DMS114 treated with DMSO at 0.1 percent for 48 hours (cell line): ENCODE measurements at regions not wholly inside any gene's neighbourhood (a gene's known extent, or its start where the extent isn't known, plus 50 kb on each side); places are given as distances from the start of the nearest gene placed in this dataset.
A peak's percentile ranks its signal among the peaks of the same experiment; 100 is the strongest.

Experiments used
- DNase-seq: peaks from one replicate; lab custom pipeline; 2025; ENCODE audit not compliant: unreplicated experiment; lab: John Stamatoyannopoulos, UW

DNA sequence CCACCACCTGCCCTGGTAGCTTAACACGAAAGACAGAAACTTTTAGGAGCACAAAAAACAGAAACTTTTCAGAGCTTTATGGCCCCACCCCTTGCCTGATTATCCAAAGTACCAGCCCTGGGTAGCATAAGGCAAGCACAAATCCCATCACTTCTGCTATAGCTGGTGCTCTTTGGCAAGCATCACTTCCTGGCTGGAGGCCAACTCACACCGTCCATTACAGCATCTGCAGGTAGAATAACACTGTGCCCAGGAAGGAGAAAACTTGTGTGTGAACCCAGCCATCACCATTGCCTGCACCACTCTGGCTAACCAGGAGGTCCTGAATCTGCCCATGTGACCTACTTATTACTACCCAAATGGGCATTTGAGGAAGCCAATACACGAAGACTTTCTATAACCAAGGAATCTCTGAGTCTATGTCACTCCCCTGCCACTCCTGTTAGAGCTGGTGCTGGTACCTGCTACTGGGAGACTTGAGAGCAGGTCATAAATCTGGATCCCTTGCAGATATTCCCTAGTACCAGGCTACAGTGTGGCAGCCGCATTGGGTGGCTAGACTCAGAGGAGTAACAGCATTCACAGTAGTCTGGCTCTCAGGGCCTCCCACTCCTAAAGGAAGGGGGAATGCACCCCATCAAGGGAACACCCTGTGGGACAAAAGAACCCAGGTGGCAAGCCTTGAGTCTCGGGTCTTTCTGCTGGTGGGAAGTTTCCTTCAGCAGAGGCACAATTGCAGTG, 73.3 kb upstream of the AKAP13 start:
- no peak for DNase-seq

- DNase-seq: no peak
Observed at GRCh38 chr15:85307687-85308045, 72.7 kb upstream of the AKAP13 start.

GRCh38 chr15:85311647-85312046, 68.8 kb upstream of the AKAP13 start:
- no peak for DNase-seq

GRCh38 chr15:85312486-85312885, 67.9 kb upstream of the AKAP13 start:
- no peak for DNase-seq

DNA sequence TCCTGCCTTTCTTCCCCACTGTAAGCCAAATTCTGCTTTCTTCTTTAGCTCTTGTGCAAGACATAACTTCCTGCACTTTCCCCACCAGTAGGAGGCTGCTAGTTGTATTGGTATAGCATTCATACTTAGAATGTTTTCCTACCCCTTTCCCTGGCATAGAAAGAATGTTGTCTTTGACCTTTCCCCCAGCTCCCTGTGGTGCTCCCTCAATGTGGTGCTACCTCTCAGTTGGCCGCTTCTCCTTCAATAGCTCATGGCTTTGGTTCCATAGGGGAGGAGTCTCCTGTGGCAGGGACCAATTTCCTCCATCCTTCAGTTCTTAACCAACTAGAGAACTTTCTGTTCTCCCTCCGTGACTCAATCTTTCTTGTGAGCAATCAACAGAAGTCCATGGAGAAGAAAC, 67.5 kb upstream of the AKAP13 start:
- no peak for DNase-seq

DNA sequence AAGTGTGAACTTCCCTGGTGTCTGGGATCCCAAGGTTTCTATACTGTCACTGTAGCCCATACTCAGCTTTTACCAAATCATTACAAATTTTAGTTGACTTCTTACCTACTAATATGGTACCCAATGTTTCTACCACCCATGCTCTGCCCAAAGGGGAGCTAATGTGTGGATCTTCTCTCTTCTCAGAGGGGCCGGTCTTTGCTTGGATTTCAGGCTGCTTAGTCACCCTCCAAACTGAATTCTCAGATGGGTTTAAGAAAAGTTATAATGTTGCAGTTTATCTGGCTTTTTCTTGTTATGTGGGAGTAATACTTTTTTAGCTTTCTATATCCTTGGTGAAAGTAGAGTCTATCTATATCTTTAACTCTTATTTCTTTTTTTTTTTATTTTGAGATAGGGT, 67.1 kb upstream of the AKAP13 start:
- DNase-seq: no peak

- no peak for DNase-seq
Observed at GRCh38 chr15:85314146-85314545, 66.3 kb upstream of the AKAP13 start.

DNA sequence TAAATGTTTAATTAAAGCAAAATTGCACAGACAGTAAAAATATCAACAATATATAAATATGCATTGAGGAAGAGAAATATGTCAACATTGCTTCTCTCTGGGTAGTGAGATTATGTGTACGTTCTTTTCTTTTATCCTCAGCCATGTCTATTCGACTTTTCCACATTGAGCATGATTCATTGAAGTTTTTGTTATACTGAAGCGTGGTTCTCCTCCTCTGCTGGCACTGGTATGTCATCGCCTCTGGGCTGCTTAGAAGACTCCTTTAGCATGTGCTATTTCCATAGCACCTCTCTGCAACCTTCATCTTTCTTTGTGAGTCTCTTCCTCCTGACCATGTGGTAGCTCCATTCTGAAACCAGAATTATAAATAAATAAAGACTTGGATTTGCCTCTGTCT, 65.8 kb upstream of the AKAP13 start:
- DNase-seq: no peak

DNA sequence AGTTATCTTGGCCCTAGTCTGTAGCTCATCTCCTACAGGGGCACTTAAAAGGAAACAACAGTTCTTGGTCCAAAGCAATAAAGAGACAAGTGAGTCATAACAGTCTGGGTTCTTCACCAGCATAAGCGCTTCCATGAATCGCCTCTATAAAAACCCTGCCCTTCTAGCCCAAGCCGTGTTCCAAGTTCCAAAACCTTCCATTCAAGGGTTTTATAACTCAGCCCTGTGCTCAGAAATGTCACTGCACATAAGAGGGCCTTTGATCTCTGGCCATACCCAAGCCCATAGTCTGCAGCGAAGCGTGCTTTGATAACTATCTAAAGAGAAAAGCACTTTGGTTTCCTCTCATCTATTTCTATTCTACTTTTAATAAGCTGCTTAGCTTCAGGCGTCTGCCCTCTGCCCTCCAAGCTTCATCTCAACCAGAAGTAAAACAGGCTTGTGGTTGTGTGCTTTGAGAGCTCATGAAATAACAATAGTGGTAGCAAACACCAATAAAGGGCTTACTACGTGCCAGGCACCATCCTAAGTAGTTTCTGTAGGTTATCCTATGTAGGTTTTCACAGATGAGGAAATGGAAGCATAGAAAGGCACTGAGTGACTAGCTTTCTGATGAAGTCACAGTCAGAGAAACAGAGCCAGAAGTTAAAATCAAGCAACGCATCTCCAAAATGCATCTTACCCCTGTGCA, 64.0 kb upstream of the AKAP13 start:
- DNase-seq: no peak

DNA sequence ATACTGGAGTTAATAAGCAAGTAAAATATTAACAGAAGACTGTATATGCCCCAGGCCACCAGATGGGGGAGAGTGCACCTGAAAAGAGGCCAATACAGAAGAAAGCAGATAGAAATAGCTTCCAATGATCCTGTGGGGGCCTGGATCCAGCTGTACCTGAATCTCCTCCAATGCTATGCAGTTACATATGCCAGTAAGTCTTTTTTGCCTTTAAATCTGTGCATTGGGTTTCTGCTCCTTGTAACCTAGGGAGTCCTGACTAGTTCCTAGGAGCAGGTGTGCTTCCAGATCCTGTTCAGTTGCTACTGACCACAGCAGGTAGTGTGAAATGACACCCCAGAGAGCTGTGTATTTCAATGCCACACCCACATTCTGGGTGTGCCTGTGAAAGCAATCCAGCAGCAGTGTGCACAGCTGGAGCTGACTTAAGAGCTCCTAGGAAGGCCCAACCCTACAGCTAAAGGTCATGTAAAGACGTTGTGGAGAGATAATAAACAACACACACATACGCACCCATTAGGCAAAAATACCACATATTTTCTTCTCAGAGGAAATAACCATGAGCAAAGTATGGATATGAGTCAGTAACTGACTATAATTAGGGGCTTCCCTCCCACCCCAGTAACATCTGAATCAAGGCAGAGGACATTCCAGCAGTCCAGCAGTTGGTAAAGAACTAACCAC, 62.2 kb upstream of the AKAP13 start:
- DNase-seq: no peak

DNA sequence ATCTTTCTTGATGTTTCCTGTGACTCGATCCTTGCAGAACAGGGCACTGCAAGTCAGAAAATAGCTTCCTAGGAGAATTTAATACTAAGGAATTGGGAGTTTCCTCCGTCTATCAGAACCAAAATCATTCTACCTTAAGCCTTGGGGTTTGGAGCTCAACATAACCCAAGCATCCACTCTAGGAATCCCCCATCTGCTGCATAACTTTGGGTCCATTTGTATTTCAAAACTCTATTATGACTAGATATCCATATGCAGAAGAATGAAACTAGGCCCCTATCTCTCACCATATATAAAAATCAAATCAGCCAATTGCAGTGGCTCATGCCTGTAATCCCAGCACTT, 61.7 kb upstream of the AKAP13 start:
- DNase-seq: no peak

- no peak for DNase-seq
Observed at GRCh38 chr15:85324202-85324601, 56.2 kb upstream of the AKAP13 start.

- no peak for DNase-seq
Observed at GRCh38 chr15:85325834-85326233, 54.6 kb upstream of the AKAP13 start.

DNA sequence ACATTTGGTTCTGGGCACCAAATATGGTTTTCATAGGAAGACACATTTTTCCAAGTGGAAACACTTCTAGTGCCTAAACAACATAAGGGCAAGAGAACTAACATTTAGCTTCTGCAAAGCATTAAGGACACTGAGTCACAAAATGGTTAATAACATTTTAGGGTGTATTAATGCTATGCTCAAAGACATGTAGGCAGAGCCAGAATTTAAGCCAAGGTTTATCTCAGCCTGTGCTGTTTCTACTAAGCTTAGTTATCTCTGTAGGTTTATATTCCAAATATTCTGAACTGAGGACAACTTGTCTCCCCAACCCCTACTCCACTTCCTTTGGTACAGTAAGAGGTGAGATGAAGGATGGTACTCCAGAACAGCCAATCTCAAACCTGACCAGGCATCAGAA, 54.1 kb upstream of the AKAP13 start:
- no peak for DNase-seq

DNA sequence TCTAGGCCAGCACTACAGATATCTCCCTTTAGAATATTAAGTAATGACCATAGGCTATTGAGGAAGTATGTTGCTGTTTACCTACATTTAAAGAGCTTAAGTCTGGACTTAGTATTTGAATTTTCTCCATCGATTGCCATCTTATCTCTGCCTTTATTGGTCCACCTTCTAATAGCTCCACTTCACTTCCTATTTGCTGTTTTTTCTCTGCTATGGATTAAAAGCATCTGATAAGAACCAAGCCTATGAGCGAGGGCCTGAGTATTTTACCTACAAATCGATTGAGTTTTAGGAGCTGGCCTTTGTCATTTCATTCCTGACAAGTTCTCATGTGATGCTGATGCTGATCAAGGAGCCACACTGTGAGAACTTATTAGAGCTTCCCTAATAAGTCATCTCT, 52.6 kb upstream of the AKAP13 start:
- DNase-seq: no peak

DNA sequence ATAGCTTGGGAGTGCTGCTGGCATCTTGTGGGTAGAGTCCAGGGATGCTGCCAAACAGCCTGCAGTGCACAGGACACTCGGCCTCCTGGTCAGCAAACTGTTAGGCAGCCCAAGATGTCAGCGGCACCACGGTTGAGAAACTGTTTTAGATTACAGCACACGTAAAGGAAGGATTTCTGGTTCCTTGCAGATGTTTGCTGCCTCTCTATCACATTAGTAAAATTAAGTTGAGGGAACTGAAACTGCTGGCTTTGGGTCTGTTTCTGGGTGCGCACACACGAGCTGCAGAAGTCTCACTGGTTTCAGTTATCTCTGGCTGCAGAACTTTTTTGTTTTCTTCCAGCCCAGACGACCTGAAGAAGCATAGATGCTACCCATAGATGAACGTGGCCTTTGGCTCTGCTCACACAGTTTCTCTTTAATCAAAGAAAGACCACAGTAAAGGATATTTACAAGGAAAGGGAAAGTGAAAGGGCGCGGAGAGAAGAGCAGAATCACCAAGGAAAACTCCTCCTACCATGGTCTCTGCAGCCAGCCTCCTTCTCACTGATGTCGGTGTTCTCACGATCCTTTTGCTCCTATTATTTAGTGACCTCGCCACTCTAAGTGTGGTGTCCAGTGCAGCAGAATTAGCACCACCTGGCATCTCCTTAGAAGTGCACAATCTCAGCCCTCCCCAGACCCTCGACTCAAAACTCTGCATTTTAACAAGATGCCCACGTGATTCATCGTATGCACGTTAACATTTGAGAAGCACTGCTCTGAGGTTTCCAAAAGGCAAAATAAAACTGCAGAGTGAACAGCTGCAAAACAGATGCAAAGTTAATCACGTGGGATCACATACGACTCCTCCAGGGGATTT, 50.6 kb upstream of the AKAP13 start:
- DNase-seq: peak; percentile 48
